ENCODE measurements at regions not wholly inside any gene's neighbourhood (a gene's known extent, or its start where the extent isn't known, plus 50 kb on each side); places are given as distances from the start of the nearest gene placed in this dataset.

DNA sequence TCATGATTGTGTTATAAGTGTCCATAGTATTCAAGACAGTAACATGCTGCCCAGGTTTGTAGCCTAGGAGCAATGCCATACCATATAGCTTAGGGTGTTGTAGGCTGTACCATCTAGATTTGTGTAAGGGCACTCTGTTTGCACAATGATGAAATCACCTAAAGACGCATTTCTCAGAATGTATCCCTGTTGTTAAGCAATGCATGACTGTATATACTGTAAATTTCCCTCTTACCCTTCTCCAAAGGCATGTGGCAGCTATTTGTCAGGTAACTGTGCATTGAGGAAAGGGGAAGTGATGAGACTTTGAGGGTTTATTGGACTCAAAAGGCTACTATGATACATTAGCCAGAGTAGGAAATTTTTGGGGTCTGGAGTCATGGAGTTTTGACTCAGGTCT, 180.8 kb downstream of the VAPA start (continued):
- TF ChIP-seq ETS1 (IDR thresholded peaks at IDR 0.05) = no peak
- no peak for TF ChIP-seq EZH2 (IDR thresholded peaks at IDR 0.05; ENCODE audit: low read depth, unreplicated experiment)
- TF ChIP-seq JUNB (IDR thresholded peaks at IDR 0.05; ENCODE audit: unreplicated experiment) = no peak
- TF ChIP-seq CREB1 (CRISPR knock-in tag; IDR thresholded peaks at IDR 0.05; ENCODE audit: low read depth) = no peak
- TF ChIP-seq, protein P1, sequence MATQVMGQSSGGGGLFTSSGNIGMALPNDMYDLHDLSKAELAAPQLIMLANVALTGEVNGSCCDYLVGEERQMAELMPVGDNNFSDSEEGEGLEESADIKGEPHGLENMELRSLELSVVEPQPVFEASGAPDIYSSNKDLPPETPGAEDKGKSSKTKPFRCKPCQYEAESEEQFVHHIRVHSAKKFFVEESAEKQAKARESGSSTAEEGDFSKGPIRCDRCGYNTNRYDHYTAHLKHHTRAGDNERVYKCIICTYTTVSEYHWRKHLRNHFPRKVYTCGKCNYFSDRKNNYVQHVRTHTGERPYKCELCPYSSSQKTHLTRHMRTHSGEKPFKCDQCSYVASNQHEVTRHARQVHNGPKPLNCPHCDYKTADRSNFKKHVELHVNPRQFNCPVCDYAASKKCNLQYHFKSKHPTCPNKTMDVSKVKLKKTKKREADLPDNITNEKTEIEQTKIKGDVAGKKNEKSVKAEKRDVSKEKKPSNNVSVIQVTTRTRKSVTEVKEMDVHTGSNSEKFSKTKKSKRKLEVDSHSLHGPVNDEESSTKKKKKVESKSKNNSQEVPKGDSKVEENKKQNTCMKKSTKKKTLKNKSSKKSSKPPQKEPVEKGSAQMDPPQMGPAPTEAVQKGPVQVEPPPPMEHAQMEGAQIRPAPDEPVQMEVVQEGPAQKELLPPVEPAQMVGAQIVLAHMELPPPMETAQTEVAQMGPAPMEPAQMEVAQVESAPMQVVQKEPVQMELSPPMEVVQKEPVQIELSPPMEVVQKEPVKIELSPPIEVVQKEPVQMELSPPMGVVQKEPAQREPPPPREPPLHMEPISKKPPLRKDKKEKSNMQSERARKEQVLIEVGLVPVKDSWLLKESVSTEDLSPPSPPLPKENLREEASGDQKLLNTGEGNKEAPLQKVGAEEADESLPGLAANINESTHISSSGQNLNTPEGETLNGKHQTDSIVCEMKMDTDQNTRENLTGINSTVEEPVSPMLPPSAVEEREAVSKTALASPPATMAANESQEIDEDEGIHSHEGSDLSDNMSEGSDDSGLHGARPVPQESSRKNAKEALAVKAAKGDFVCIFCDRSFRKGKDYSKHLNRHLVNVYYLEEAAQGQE (IDR thresholded peaks at IDR 0.05; ENCODE audit: unreplicated experiment) = no peak
- TF ChIP-seq ZNF331 (CRISPR knock-in tag; IDR thresholded peaks at IDR 0.05; ENCODE audit: low read depth) = no peak
- no peak for TF ChIP-seq STAT1 (IDR thresholded peaks at IDR 0.05; ENCODE audit: unreplicated experiment)
- no peak for TF ChIP-seq NANOG (IDR thresholded peaks at IDR 0.05; ENCODE audit: borderline replicate concordance)

DNA sequence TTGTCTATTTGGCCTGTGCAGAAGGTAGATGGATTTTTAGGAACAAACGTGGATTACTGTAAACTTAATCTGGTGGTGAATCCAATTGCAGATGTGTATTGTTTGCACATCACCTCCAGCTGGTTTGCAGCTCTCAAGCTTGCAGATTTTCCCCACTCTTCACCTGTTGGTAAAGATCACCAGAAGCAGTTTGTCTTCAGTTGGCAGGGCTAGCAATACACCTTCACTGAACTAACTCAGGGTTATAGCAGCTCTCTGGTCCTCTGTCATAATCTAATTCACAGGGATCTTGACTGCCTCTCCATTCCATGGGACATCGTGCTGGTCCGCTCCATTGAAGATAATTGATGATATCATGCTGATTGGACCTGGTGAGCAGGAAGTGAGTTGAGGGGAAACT, 181.5 kb downstream of the VAPA start:
- Histone ChIP-seq H3K4me1 (ENCODE audit: insufficient read depth) (peaks cover 9% of the 10 kb centered on the region), H3F3A (replicated peaks; ENCODE audit: low read depth) (no peaks in the 10 kb centered on the region), H3K9me2 (ENCODE audit: insufficient read depth) (peaks cover 10% of the 10 kb centered on the region; the same call in 1 of the 2 replicates), H3K4me2 (no peak overlapping the region), H3K27me3 (ENCODE audit: insufficient read depth) (no peaks in the 10 kb centered on the region), H3K27ac (ENCODE audit: low read depth) (no peak overlapping the region), H3K36me3 (ENCODE audit: insufficient read depth) (no peaks in the 10 kb centered on the region), H2AFZ (no peak overlapping the region), H4K20me1 (replicated peaks; ENCODE audit: insufficient read depth) (no peaks in the 10 kb centered on the region), H3K79me2 (replicated peaks; ENCODE audit: insufficient read depth) (no peaks in the 10 kb centered on the region), H3K4me3 (no peak overlapping the region)
- H3K27ac Mint-ChIP-seq = no peak overlapping the region
- DNase-seq (ENCODE audit: low spot score) (no peak), ATAC-seq (no peak)
- H3K27me3 Mint-ChIP-seq (ENCODE audit: insufficient read depth, low read depth, poor library complexity) = no peaks in the 10 kb centered on the region
- peaks cover 11% of the 10 kb centered on the region; the same call in 2 of the 3 replicates for H3K36me3 Mint-ChIP-seq (ENCODE audit: low read depth)
- peaks cover 22% of the 10 kb centered on the region for H3K4me1 Mint-ChIP-seq
- H3K4me3 Mint-ChIP-seq = no peak overlapping the region
- peaks cover 19% of the 10 kb centered on the region for H3K9me3 Mint-ChIP-seq
- TF ChIP-seq EZH2 (IDR thresholded peaks at IDR 0.05; ENCODE audit: low read depth, unreplicated experiment) (no peak), POLR2AphosphoS5 (IDR thresholded peaks at IDR 0.05; ENCODE audit: low read depth) (no peak)

DNA sequence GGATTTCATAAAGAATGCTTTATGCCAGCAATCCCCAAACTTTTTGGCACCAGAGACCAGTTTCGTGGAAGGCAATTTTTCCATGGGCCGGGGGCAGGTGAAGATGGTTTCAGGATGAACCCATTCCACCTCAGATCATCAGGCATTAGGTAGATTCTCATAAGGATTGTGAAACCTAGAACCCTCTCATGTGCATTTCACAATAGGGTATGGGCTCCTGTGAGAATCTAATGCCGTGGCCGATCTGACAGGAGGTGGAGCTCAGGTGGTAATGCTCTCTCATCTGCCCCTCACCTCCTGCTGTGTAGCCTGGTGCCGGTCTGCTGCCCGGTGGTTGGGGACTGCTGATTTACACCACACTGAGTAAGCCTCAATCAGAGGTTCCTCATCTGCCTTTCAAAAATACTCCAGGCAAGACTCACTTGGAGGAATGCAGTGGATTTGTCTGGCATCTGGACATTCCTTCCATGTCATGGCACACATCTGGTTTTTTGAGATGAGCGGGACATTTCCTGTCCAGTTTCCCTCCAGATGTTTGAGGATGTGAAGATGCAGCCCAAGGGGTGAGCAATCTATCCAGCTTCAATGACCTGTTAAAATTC, 185.8 kb downstream of the VAPA start:
- H3K79me2 ChIP-seq (replicated peaks; ENCODE audit: insufficient read depth) = no peaks in the 10 kb centered on the region
- peaks cover 11% of the 10 kb centered on the region for H3K4me1 ChIP-seq (ENCODE audit: insufficient read depth)
- H3F3A ChIP-seq (replicated peaks; ENCODE audit: low read depth) = no peaks in the 10 kb centered on the region
- no peak for ATAC-seq
- peaks cover 29% of the 10 kb centered on the region for H3K4me1 Mint-ChIP-seq
- H3K27me3 ChIP-seq (ENCODE audit: insufficient read depth) = no peaks in the 10 kb centered on the region
- peaks cover 4% of the 10 kb centered on the region for H3K27me3 Mint-ChIP-seq (ENCODE audit: insufficient read depth, low read depth, poor library complexity)
- no peak overlapping the region for H3K27ac ChIP-seq (ENCODE audit: low read depth)
- H3K9me2 ChIP-seq (ENCODE audit: insufficient read depth) = peaks cover 10% of the 10 kb centered on the region; the same call in 1 of the 2 replicates
- no peak overlapping the region for H3K27ac Mint-ChIP-seq
- 0 out of 2 replicates have a peak, but pooled peaks cover 2% of the 10 kb centered on the region for H3K36me3 ChIP-seq (ENCODE audit: insufficient read depth)
- no peak overlapping the region for H3K4me3 ChIP-seq
- no peaks in the 10 kb centered on the region for H4K20me1 ChIP-seq (replicated peaks; ENCODE audit: insufficient read depth)
- H3K36me3 Mint-ChIP-seq (ENCODE audit: low read depth) = peaks cover 2% of the 10 kb centered on the region; the same call in 1 of the 3 replicates
- no peak overlapping the region for H2AFZ ChIP-seq
- H3K4me2 ChIP-seq = no peak overlapping the region
- no peak for DNase-seq (ENCODE audit: low spot score)
- H3K4me3 Mint-ChIP-seq = no peak overlapping the region
- H3K9me3 Mint-ChIP-seq = peaks cover under 1% of the 10 kb centered on the region; the same call in 1 of the 3 replicates
- TF ChIP-seq JUNB (IDR thresholded peaks at IDR 0.05; ENCODE audit: unreplicated experiment) (no peak), CREB1 (CRISPR knock-in tag; IDR thresholded peaks at IDR 0.05; ENCODE audit: low read depth) (no peak), NANOG (IDR thresholded peaks at IDR 0.05; ENCODE audit: borderline replicate concordance) (no peak), ZNF331 (CRISPR knock-in tag; IDR thresholded peaks at IDR 0.05; ENCODE audit: low read depth) (no peak), EZH2phosphoT487 (IDR thresholded peaks at IDR 0.05; ENCODE audit: unreplicated experiment) (no peak), ZNF114 (CRISPR knock-in tag; IDR thresholded peaks at IDR 0.05) (no peak)
- TF ChIP-seq, protein P1 (IDR thresholded peaks at IDR 0.05; ENCODE audit: unreplicated experiment) = no peak
